ENCODE measurements at regions not wholly inside any gene's neighbourhood (a gene's known extent, or its start where the extent isn't known, plus 50 kb on each side); places are given as distances from the start of the nearest gene placed in this dataset.

DNA sequence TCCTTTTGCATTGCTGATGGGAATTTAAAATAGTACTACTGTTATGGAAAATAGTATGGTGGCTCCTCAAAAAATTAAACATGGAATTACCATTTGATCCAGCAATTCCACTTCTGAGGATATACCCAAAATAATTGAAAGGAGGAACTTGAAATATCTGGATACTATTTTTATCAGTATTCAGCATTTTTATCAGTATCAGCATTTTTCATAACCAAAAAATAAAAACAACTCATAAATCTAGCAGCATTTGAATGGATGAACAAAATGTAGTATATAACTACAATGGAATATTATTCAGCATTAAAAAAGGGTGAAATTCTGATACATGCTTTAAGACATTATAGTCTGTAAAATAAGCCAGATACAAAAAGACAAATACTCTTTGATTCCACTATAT is 763.4 kb upstream of the MAN1A1 start:
- DNase-seq (ENCODE audit: low read depth) = no peak

- DNase-seq (ENCODE audit: low read depth) = no peak
These were observed 761.4 kb upstream of the MAN1A1 start for GRCh38 chr6:120111001-120111400.

- DNase-seq (ENCODE audit: low read depth) = no peak
These were observed 758.7 kb upstream of the MAN1A1 start for GRCh38 chr6:120108061-120108795.

- DNase-seq (ENCODE audit: low read depth) = no peak
These were observed 754.1 kb upstream of the MAN1A1 start for GRCh38 chr6:120103618-120104017.

DNA sequence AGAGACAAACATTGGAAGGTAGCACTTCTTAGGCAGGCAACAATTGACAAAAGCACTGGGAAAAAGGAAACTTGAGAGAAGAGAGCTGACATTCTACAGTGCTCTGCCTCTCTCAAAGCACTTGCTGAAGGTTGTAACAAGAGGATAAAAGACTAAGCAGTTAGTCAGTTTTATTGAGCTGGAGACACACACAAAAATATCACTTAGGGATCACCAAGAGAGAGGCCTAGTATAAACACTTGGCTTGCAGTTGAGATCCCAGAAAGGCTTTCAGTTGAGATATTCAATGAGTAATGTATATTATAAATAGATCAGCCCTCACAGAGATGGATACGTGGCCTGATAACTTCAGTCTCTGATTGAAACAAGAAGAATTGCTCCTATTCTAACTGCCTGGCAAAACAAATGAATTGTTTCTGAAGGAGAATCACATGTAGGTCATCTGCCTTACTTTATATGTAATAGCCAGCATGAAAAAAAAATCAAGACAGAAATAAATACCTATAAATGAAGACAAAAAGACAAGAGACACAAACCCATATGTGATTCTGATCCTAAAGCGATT is 747.2 kb upstream of the MAN1A1 start:
- no peak for DNase-seq (ENCODE audit: low read depth)

- DNase-seq (ENCODE audit: low read depth) = no peak
These were observed 733.6 kb upstream of the MAN1A1 start for GRCh38 chr6:120083186-120083585.

DNA sequence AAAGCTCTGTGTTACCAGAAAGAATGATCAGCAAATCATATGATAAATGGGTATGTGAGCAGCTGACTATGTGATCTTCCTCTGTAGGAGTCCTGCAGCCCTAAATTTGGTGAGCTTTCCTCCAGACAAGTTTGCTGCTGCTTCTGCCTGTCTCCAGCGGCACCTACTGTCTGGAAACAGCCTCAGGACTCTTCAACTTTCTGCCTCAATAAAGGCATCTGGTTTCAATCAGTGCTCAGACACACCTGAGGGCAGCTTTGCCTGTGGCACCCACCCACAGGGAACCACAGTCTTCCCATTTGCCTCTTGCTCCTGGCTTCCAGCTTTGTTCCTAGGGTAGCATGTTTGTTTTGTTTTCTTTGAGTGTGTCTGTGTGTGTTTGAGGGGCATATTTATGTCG is 727.9 kb upstream of the MAN1A1 start:
- peak; percentile 12 for DNase-seq (ENCODE audit: low read depth)

- no peak for DNase-seq (ENCODE audit: low read depth)
These were observed 708.8 kb upstream of the MAN1A1 start for GRCh38 chr6:120058410-120058809.

DNA sequence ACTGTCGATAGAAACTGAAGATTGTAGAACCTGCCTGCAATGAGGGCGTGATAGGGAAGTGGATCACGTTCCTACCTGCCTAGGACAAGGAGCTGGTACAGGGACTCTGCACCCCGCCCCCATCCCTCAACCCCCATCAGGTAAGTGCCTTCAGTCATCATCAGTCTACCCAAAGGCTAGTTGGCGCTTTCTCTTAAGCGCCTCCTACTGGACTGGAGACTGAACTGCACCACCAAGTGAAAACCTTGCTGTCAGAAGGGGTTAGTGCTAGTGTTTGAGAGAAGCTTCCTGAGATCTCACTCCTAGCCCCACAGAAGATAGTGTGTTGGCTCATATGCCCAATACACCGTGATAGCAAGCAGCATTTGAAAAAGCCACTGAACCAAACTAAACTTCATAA is 706.5 kb upstream of the MAN1A1 start:
- DNase-seq (ENCODE audit: low read depth) = peak; percentile 0

GRCh38 chr6:120055071-120055470 is 705.5 kb upstream of the MAN1A1 start:
- DNase-seq (ENCODE audit: low read depth) = no peak

DNA sequence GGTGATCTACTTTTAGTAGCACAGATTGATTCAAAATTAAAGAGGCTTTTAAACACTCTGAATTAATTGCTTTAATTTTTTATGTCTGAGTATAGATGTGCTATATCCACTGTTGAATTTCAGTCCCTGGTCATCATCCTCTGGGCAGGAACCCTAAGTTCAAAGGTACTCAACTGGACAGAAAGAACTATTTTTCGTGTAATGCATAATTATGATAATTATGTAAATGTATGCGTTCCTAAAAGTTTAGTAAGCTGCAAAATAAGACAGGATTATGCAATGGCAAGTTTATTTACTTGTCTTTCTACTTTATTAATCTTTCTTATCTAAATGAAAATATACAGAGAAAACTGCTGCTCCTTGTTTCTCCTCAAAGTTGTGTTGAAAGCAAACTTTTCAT is 690.1 kb upstream of the MAN1A1 start:
- no peak for DNase-seq (ENCODE audit: low read depth)

DNA sequence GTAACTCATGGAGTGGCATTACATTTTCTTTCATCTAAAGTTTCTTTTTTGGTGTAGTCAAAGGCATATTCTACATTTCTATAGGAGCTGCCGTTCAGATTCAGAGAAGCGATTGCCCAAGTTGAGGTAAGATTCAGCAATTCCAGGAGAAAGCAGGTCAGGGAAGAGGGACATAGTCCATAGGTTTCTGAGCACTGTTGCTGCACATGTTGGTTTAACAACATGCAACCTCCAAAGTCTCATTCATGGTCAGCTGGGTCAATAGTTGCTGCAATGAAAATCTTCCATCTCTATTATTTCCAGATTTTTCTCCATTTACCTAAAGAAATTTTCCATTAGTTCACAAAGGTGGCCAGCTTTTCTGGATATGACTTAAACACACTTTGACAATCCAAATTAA is 682.3 kb upstream of the MAN1A1 start:
- no peak for DNase-seq (ENCODE audit: low read depth)

GRCh38 chr6:120026791-120027190 is 677.2 kb upstream of the MAN1A1 start:
- no peak for DNase-seq (ENCODE audit: low read depth)

DNA sequence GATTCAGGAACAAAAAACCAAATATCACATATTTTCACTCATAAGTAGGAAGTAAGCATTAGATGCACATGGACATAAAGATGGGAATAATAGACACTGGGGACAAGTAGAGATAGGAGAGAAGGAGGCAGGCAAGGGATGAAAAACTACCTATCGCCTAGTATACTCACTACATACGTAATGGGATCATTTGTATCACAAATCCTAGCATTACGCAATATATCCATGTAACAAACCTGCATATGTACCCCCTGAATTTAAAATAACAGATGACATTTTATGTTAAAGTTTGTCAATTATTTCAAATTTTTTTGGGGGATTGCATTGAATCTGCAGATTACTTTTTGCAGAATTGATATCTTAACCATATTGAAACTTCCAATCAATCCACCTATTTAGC is 660.5 kb upstream of the MAN1A1 start:
- DNase-seq (ENCODE audit: low read depth) = no peak

GRCh38 chr6:120005292-120005976 is 655.9 kb upstream of the MAN1A1 start:
- DNase-seq (ENCODE audit: low read depth) = peak; percentile 0

DNA sequence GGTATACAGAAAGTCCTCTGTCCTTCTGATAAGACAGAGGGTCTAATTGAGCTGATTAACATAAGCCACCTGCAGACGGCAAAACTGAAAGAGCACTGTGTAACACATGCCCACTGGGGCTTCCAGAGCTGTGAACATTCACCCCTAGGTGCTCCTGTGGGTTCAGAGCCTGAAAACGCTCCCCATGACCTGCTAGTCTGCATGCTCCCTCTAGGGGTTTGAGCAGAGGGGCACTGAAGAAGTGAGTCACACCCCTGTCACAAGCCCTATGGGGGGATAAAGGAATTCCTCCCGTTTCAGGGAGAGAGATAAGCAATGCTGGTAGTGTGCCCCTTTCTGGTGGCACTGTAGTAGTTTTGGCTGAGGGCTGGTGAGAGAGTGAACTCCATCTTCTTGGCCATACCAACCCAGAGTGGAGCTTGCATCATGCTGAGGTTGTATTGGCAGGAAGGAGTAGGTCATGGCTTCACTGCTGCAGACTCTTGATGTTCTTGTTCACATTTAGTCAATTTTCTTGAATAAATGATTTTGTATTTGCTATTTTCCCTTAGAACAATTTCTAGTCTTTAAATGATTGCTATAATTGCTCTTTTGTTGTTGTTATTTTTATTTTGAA is 637.5 kb upstream of the MAN1A1 start:
- DNase-seq (ENCODE audit: low read depth) = no peak

DNA sequence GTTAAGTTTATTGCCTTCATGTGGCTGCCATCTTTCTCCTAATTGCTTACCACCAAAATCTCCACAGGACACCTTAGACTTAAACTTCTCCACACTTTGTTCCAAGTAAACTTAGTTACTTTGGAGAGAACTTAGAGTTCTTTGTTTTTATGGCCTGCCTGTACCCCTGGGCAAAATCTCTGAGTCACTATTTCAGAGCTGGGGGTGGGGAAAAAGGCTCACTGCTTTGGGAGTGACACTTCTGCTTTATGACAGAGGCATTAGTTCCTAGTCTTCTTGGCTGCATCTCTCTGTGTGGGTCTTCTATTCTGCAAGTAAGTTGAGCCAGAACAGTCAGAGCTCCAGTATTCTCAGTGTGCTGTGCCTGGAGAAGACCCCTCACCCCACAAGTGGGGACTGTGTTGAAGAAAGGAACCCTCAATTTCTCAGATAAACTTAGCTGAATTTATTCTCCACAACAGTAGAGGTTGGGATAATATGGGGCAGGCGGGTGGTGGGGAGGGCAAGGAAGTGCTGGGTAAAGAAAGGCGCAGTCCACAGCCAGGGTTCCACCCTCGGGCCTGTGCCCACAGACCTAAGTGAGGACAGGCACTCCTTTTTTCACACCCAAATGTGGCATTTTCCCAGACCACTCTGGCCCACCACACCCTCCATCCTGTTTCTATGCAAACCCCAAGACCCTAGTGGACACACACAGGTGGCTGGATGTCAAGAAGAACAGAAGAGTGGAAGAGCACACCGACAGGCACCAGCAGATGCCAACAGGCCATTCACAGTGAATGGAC is 636.6 kb upstream of the MAN1A1 start:
- DNase-seq (ENCODE audit: low read depth) = no peak

GRCh38 chr6:119980802-119981201 is 631.2 kb upstream of the MAN1A1 start:
- DNase-seq (ENCODE audit: low read depth) = no peak

GRCh38 chr6:119979862-119980261 is 630.3 kb upstream of the MAN1A1 start:
- DNase-seq (ENCODE audit: low read depth) = no peak

DNA sequence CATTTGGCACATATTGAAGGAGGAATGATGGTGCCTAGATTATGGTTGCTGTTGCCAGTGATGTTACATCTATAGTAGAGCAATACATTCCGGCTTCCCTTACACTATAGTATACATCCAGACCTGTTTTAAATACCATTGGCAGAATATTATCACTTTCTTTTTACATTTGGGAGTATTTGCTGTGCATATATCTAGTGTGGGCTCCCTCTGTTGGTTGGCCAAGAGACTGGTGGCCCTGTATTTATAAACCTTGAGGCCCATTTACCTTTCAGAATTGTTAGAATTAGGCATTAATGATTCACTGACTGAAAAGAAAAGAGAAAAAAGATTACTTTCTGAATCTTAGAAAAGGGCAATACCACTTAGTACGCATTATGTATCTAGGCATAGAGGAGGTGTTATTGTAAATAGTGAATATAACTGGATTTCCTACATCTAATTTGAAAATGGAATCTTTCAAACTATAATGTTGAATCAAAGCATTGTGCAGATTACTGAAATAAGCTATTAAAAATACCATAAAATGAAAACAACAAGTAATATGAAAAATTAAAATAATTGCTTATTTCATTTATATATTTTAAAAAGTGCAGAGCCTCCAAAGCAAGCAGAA is 628.8 kb upstream of the MAN1A1 start:
- peak; percentile 34 for DNase-seq (ENCODE audit: low read depth)

Data from myocyte (in vitro differentiated cells).